ENCODE measurements at regions not wholly inside any gene's neighbourhood (a gene's known extent, or its start where the extent isn't known, plus 50 kb on each side); places are given as distances from the start of the nearest gene placed in this dataset.

- TF ChIP-seq CTCF (IDR thresholded peaks at IDR 0.05) (no peak), POLR2A (IDR thresholded peaks at IDR 0.05) (no peak)
Measured at GRCh38 chr4:173852775-173853174, 322.7 kb upstream of the HAND2 start.
